ENCODE measurements at regions not wholly inside any gene's neighbourhood (a gene's known extent, or its start where the extent isn't known, plus 50 kb on each side); places are given as distances from the start of the nearest gene placed in this dataset.

DNA sequence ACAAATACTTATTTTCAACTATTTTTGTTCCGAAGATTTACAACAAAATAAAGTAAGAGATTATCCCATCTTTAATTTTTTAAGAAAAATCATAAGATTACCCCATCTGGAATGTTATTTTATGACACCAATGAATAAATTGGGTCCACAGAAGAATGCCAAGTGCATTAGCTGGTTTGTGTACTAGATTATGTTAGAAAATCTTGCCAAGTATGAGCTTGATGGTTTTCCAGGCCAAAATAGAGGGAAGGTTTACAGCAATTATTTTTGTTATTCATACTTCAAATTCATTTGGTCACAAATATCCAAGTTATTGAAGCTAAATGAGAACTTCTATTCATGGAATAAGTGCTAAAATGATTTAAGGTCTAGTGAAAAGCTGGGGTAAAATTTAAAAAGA, 109.4 kb upstream of the DMRTA1 start:
- H3K36me3 ChIP-seq, result no peaks in the 10 kb centered on the region
- H3K27me3 ChIP-seq, result no peaks in the 10 kb centered on the region
- no peak for FAIRE-seq
- TF ChIP-seq, protein P1, sequence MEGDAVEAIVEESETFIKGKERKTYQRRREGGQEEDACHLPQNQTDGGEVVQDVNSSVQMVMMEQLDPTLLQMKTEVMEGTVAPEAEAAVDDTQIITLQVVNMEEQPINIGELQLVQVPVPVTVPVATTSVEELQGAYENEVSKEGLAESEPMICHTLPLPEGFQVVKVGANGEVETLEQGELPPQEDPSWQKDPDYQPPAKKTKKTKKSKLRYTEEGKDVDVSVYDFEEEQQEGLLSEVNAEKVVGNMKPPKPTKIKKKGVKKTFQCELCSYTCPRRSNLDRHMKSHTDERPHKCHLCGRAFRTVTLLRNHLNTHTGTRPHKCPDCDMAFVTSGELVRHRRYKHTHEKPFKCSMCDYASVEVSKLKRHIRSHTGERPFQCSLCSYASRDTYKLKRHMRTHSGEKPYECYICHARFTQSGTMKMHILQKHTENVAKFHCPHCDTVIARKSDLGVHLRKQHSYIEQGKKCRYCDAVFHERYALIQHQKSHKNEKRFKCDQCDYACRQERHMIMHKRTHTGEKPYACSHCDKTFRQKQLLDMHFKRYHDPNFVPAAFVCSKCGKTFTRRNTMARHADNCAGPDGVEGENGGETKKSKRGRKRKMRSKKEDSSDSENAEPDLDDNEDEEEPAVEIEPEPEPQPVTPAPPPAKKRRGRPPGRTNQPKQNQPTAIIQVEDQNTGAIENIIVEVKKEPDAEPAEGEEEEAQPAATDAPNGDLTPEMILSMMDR (IDR thresholded peaks at IDR 0.05), result no peak
- no peaks in the 10 kb centered on the region for H3K9me3 ChIP-seq
- H3K4me1 ChIP-seq, result no peaks in the 10 kb centered on the region
- H3K27ac ChIP-seq, result no peak overlapping the region
- ATAC-seq, result no peak
- no peak overlapping the region for H3K4me3 ChIP-seq
- intact Hi-C loops (cut with DNase I), result no loop called here
- WGBS, 2 donors, result 25 to 47% methylated on average over 1 of the region's 1 CpG
- DNase-seq, result no peak

DNA sequence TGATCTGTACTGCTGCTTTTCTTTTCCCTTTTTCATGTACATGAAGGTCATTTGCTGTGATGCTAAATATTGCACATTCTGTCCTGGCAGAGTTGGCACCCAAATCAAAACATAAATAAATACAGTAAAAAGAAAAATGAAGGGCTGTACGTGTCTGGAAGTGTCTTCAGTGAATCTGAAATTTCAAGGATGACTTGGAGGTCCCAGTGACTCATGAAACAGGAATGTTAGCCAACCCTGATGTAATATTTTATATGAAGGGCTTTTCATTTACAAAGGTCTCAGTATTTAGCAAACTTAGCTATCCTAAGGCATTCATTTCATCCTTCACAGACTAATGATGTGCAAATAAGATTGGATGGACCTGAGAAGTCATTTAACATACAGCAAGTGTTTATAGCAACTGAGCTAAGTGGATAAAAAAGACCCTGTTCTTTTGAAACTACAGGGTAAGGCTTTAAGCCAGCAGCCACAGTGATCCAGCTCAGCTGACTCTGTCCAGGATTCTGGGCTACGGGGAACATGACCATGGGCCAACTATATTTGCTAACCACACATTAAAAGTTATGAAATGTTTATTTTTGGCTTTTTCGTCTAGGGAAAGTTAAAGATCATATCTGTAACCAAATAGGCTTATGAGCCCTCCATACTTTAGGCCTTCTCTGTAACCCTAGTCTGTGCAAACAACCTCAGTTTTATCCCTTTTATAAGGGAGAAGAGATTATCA, 104.0 kb upstream of the DMRTA1 start:
- Histone ChIP-seq H3K4me3 (no peak overlapping the region), H3K9me3 (no peaks in the 10 kb centered on the region), H3K27ac (no peak overlapping the region), H3K27me3 (no peaks in the 10 kb centered on the region), H3K36me3 (no peaks in the 10 kb centered on the region), H3K4me1 (no peaks in the 10 kb centered on the region)
- intact Hi-C loops (cut with DNase I), result no loop called here
- TF ChIP-seq, protein P1 (IDR thresholded peaks at IDR 0.05), result no peak
- 20 to 26% methylated on average over 3 of the region's 3 CpGs for WGBS, 2 donors
- FAIRE-seq (no peak), ATAC-seq (peak in 3 of 4 donors; percentile 26 to 41 (median 37)), DNase-seq (no peak)

DNA sequence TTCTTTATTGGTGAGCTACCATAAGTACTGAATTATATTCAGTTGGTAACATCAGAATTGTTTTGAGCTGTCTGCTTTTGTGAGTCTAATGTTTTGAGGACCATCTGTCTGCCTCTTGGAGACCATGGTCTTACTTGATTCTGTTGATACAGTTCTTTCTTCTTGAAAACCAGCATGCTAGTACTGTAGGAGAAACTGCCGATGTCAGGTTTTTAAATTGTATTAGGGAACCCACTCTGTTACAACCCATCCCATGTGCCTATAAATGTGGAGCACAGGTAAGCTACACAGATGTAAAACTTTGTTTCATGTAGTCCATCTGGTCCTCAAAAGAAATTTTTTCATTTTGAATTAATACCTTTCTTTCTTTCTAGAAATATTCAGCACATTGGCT, 103.4 kb upstream of the DMRTA1 start:
- H3K4me1 ChIP-seq, result no peaks in the 10 kb centered on the region
- no peak overlapping the region for H3K27ac ChIP-seq
- TF ChIP-seq, protein P1 (IDR thresholded peaks at IDR 0.05), result no peak
- H3K36me3 ChIP-seq, result no peaks in the 10 kb centered on the region
- no peaks in the 10 kb centered on the region for H3K9me3 ChIP-seq
- DNase-seq (no peak), FAIRE-seq (no peak), ATAC-seq (no peak)
- H3K4me3 ChIP-seq, result no peak overlapping the region
- no peaks in the 10 kb centered on the region for H3K27me3 ChIP-seq
- 80 to 93% methylated on average over 1 of the region's 1 CpG for WGBS, 2 donors
- intact Hi-C loops (cut with DNase I), result no loop called here

DNA sequence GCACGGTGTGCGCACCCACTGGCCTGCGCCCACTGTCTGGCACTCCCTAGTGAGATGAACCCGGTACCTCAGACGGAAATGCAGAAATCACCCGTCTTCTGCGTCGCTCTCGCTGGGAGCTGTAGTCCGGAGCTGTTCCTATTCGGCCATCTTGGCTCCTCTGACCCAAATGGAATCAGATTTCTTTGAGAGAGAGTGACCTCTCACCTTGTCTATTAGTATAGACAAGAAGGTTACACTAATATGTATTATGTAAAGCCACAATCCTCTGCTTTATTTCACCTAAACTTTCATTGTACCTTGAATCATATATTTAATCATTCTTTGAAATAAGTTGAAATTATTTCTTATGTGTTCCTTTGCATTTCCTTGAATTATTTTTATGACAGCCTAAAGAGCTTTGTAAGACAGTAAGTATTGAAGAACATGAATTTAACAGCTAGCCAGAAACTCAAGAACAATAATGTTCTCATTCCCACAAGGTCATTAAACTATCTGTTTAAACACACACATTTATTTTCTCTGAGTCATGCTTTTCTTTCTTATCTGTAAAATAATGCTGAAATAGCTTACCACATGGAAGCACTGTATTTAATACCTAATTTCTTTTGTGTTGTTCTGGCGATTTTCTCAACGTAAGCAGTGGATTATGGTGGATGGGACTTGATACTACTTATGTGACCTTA, 91.8 kb upstream of the DMRTA1 start:
- H3K4me3 ChIP-seq, result no peak overlapping the region
- no peak for FAIRE-seq
- WGBS, 2 donors, result 75 to 78% methylated on average over 10 to 11 of the region's 13 CpGs
- ATAC-seq, result no peak
- no peaks in the 10 kb centered on the region for H3K9me3 ChIP-seq
- no peaks in the 10 kb centered on the region for H3K36me3 ChIP-seq
- no peaks in the 10 kb centered on the region for H3K4me1 ChIP-seq
- H3K27ac ChIP-seq, result no peak overlapping the region
- H3K27me3 ChIP-seq, result no peaks in the 10 kb centered on the region
- TF ChIP-seq, protein P1 (IDR thresholded peaks at IDR 0.05), result no peak
- intact Hi-C loops (cut with DNase I), result no loop called here
- no peak for DNase-seq

DNA sequence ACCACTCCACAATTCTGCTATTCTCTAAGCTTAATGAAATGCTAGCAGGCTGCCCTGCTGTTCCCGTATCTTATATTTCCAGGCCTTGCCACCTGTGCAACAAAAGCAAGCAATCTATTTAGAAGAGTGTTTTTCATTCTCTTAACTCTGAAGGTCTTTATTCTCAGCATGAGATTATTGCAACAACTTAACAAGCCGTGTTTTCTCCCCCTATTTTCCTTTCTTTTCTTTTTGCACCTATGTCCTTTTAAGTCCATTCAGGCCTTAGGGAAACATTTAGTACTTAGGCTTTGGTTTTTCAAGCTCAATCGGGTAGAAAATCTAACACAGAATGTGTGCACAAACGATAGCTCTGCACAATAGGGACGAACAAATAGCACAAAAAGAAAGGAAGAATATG, 89.6 kb upstream of the DMRTA1 start:
- Histone ChIP-seq H3K27ac (no peak overlapping the region), H3K9me3 (no peaks in the 10 kb centered on the region), H3K36me3 (no peaks in the 10 kb centered on the region), H3K27me3 (no peaks in the 10 kb centered on the region), H3K4me3 (no peak overlapping the region), H3K4me1 (no peaks in the 10 kb centered on the region)
- DNase-seq (no peak), FAIRE-seq (no peak), ATAC-seq (no peak)
- intact Hi-C loops (cut with DNase I), result no loop called here
- TF ChIP-seq, protein P1 (IDR thresholded peaks at IDR 0.05), result no peak
- WGBS, 2 donors, result 31 to 43% methylated on average over 5 of the region's 5 CpGs
